ENCODE measurements at regions not wholly inside any gene's neighbourhood (a gene's known extent, or its start where the extent isn't known, plus 50 kb on each side); places are given as distances from the start of the nearest gene placed in this dataset.
"Not testable (repeated sequence)": the region's sequence is repeated elsewhere in the genome, so short reads cannot be mapped to it uniquely, and the experiment has no call there.

GRCh38 chr2:215535741-215536140 lies 99.9 kb upstream of the FN1 start:
- H3K27me3 ChIP-seq (ENCODE audit: insufficient read depth in 3 of 3, low read length in 2 of 3): no peaks in the 10 kb centered on the region
- no peaks in the 10 kb centered on the region for H3K9me3 ChIP-seq
- DNase-seq (no peak), ATAC-seq (no peak)
- intact Hi-C loops (cut with DNase I): loop anchor here in 1 of 2 donors (5.0 kb wide), 1 partner anchor 602 kb away; no protein-coding TSS in a partner anchor
- H3K4me3 ChIP-seq: no peak overlapping the region
- 32 to 36% (median 33%) methylated on average over 1 of the region's 1 CpG for WGBS, 3 donors
- no peaks in the 10 kb centered on the region for H3K36me3 ChIP-seq (ENCODE audit: insufficient read depth in 1 of 2, low read depth in 1 of 2)
- TF ChIP-seq CTCF (IDR thresholded peaks at IDR 0.05): no peak
- H3K4me1 ChIP-seq: no peaks in the 10 kb centered on the region
- no peak overlapping the region for H3K27ac ChIP-seq

GRCh38 chr2:215535125-215535668 lies 99.3 kb upstream of the FN1 start:
- no peak overlapping the region for H3K4me3 ChIP-seq
- DNase-seq (no peak), ATAC-seq (no peak)
- no peak for TF ChIP-seq CTCF (IDR thresholded peaks at IDR 0.05)
- H3K27ac ChIP-seq: no peak overlapping the region
- no peaks in the 10 kb centered on the region for H3K9me3 ChIP-seq
- intact Hi-C loops (cut with DNase I): loop anchor here in 1 of 2 donors (5.0 kb wide), 1 partner anchor 602 kb away; no protein-coding TSS in a partner anchor
- whole genome bisulfite sequencing, 3 donors: 95 to 99% (median 95%) methylated on average over 3 of the region's 3 CpGs
- no peaks in the 10 kb centered on the region for H3K36me3 ChIP-seq (ENCODE audit: insufficient read depth in 1 of 2, low read depth in 1 of 2)
- no peaks in the 10 kb centered on the region for H3K4me1 ChIP-seq
- H3K27me3 ChIP-seq (ENCODE audit: insufficient read depth in 3 of 3, low read length in 2 of 3): no peaks in the 10 kb centered on the region

GRCh38 chr2:215533716-215534115 lies 97.8 kb upstream of the FN1 start:
- intact Hi-C loops (cut with DNase I); H3K4me1 ChIP-seq; H3K27me3 ChIP-seq (ENCODE audit: insufficient read depth in 3 of 3, low read length in 2 of 3); H3K36me3 ChIP-seq (ENCODE audit: insufficient read depth in 1 of 2, low read depth in 1 of 2); ATAC-seq; DNase-seq; H3K9me3 ChIP-seq; H3K4me3 ChIP-seq; H3K27ac ChIP-seq: not testable (repeated sequence)
- 93 to 98% (median 94%) methylated on average over 2 of the region's 2 CpGs for WGBS, 3 donors

GRCh38 chr2:215532844-215533243 lies 97.0 kb upstream of the FN1 start:
- no peaks in the 10 kb centered on the region for H3K9me3 ChIP-seq
- WGBS, 3 donors: 89 to 95% (median 93%) methylated on average over 2 of the region's 2 CpGs
- no peak overlapping the region for H3K4me3 ChIP-seq
- H3K4me1 ChIP-seq: no peaks in the 10 kb centered on the region
- no peak for ATAC-seq
- TF ChIP-seq CTCF (IDR thresholded peaks at IDR 0.05): no peak
- no peaks in the 10 kb centered on the region for H3K27me3 ChIP-seq (ENCODE audit: insufficient read depth in 3 of 3, low read length in 2 of 3)
- no peak overlapping the region for H3K27ac ChIP-seq
- no peaks in the 10 kb centered on the region for H3K36me3 ChIP-seq (ENCODE audit: insufficient read depth in 1 of 2, low read depth in 1 of 2)
- intact Hi-C loops (cut with DNase I): no loop called here
- no peak for DNase-seq

GRCh38 chr2:215531284-215531683 lies 95.4 kb upstream of the FN1 start:
- ATAC-seq: no peak
- Histone ChIP-seq H3K27me3 (ENCODE audit: insufficient read depth in 3 of 3, low read length in 2 of 3) (no peaks in the 10 kb centered on the region), H3K4me1 (no peaks in the 10 kb centered on the region), H3K9me3 (no peaks in the 10 kb centered on the region), H3K36me3 (ENCODE audit: insufficient read depth in 1 of 2, low read depth in 1 of 2) (no peaks in the 10 kb centered on the region), H3K27ac (no peak overlapping the region), H3K4me3 (no peak overlapping the region)
- DNase-seq: no peak
- intact Hi-C loops (cut with DNase I): no loop called here
- no peak for TF ChIP-seq CTCF (IDR thresholded peaks at IDR 0.05)
- 32 to 58% (median 45%) methylated on average over 5 of the region's 5 CpGs for WGBS, 3 donors

Data from psoas muscle (tissue), 7 donors.